ENCODE measurements at regions not wholly inside any gene's neighbourhood (a gene's known extent, or its start where the extent isn't known, plus 50 kb on each side); places are given as distances from the start of the nearest gene placed in this dataset.

- no peak overlapping the region for H3K27ac ChIP-seq (ENCODE audit: low read depth in 1 of 2, low read length in 2 of 2)
Measured at GRCh38 chr20:24064915-24065314, 76.3 kb upstream of the GGTLC1 start.

DNA sequence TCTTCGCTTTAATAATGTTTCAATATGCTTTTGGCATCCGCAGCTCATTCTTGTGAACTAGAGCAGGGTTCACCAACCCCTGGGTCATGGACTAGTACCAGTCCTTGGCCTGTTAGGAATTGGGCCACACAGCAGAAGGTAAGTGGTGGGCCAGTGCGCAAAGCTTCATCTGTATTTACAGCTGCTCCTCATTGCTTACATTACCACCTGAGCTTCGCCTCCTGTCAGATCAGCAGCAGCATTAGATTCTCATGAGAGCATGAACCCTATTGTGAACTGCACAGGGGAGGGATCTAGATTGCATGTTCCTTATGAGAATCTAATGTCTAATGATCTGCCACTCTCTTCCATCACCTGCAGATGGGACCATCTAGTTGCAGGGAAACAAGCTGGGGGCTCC lies 75.5 kb upstream of the GGTLC1 start:
- 94% methylated on average over 4 of the region's 4 CpGs for WGBS
- H3K27me3 ChIP-seq (ENCODE audit: control insufficient read depth in 4 of 4, insufficient read depth in 4 of 4, low read length in 3 of 4) = no peaks in the 10 kb centered on the region
- TF ChIP-seq ZBTB33 (IDR thresholded peaks at IDR 0.05) = no peak
- TF ChIP-seq SP1 (IDR thresholded peaks at IDR 0.05) = no peak
- TF ChIP-seq MAX (IDR thresholded peaks at IDR 0.05) = no peak
- no peak for TF ChIP-seq EGR1 (IDR thresholded peaks at IDR 0.05; ENCODE audit: low read depth in 2 of 2)
- TF ChIP-seq FOXA2 (IDR thresholded peaks at IDR 0.05) = no peak
- TF ChIP-seq YY1 (IDR thresholded peaks at IDR 0.05) = no peak
- no peak for TF ChIP-seq FOXA1 (IDR thresholded peaks at IDR 0.05)

More at GRCh38 chr20:24064915-24065314, 76.3 kb upstream of the GGTLC1 start:
- H3K27me3 ChIP-seq (ENCODE audit: control insufficient read depth in 4 of 4, insufficient read depth in 4 of 4, low read length in 3 of 4) = no peaks in the 10 kb centered on the region
- H3K36me3 ChIP-seq (ENCODE audit: control insufficient read depth in 4 of 4, insufficient read depth in 3 of 4, low read depth in 1 of 4, low read length in 3 of 4) = no peaks in the 10 kb centered on the region
- TF ChIP-seq, protein P1, sequence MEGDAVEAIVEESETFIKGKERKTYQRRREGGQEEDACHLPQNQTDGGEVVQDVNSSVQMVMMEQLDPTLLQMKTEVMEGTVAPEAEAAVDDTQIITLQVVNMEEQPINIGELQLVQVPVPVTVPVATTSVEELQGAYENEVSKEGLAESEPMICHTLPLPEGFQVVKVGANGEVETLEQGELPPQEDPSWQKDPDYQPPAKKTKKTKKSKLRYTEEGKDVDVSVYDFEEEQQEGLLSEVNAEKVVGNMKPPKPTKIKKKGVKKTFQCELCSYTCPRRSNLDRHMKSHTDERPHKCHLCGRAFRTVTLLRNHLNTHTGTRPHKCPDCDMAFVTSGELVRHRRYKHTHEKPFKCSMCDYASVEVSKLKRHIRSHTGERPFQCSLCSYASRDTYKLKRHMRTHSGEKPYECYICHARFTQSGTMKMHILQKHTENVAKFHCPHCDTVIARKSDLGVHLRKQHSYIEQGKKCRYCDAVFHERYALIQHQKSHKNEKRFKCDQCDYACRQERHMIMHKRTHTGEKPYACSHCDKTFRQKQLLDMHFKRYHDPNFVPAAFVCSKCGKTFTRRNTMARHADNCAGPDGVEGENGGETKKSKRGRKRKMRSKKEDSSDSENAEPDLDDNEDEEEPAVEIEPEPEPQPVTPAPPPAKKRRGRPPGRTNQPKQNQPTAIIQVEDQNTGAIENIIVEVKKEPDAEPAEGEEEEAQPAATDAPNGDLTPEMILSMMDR (IDR thresholded peaks at IDR 0.05; ENCODE audit: low read depth, low read length, missing input control) = no peak
- TF ChIP-seq FOXA2 (IDR thresholded peaks at IDR 0.05) (no peak), TAF1 (conservative IDR thresholded peaks at IDR 0.05) (no peak), ZBTB33 (IDR thresholded peaks at IDR 0.05) (no peak), HNF4A (conservative IDR thresholded peaks at IDR 0.05) (no peak)
- no peaks in the 10 kb centered on the region for H3K4me1 ChIP-seq (ENCODE audit: control insufficient read depth in 4 of 4, insufficient read depth in 4 of 4, low read length in 3 of 4)
- H3K9me3 ChIP-seq (ENCODE audit: control insufficient read depth in 4 of 4, low read length in 3 of 4) = no peaks in the 10 kb centered on the region
- no peak for DNase-seq (ENCODE audit: low spot score)
- H3K4me3 ChIP-seq (ENCODE audit: low read depth in 1 of 3, low read length in 3 of 3) = no peak overlapping the region
- no peak overlapping the region for H3K9ac ChIP-seq (ENCODE audit: low read depth in 1 of 2, low read length in 2 of 2)

DNA sequence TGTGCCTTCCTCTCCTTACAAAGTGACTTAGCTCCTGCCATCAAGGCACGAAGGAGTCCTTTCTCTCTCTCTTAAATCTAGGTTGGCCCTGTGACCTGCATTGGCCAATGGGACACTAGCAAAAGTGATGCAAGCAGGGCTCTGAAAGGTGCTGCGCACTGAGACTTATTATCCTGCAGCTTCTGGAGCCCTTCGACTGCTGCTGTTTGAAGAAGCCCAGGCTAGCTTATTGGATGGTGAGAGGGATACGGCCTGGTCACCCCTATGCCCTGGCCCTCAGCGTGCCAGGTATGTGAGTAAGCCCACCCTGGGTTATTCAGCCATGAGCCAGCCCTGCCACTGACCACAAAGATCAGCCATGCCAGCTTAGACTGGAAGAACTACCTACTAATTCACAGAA lies 74.5 kb upstream of the GGTLC1 start:
- no peak overlapping the region for H3K27ac ChIP-seq (ENCODE audit: low read depth in 1 of 2, low read length in 2 of 2)
- no peaks in the 10 kb centered on the region for H3K36me3 ChIP-seq (ENCODE audit: control insufficient read depth in 4 of 4, insufficient read depth in 3 of 4, low read depth in 1 of 4, low read length in 3 of 4)
- H3K4me1 ChIP-seq (ENCODE audit: control insufficient read depth in 4 of 4, insufficient read depth in 4 of 4, low read length in 3 of 4) = no peaks in the 10 kb centered on the region
- WGBS = 91% methylated on average over 5 of the region's 5 CpGs
- H3K27me3 ChIP-seq (ENCODE audit: control insufficient read depth in 4 of 4, insufficient read depth in 4 of 4, low read length in 3 of 4) = no peaks in the 10 kb centered on the region
- no peak for DNase-seq (ENCODE audit: low spot score)
- no peak overlapping the region for H3K4me3 ChIP-seq (ENCODE audit: low read depth in 1 of 3, low read length in 3 of 3)
- no peak for TF ChIP-seq ATF3 (IDR thresholded peaks at IDR 0.05)
- no peak for TF ChIP-seq FOXA2 (IDR thresholded peaks at IDR 0.05)
- no peak for TF ChIP-seq JUND (IDR thresholded peaks at IDR 0.05)
- no peak for TF ChIP-seq SP1 (IDR thresholded peaks at IDR 0.05)
- no peaks in the 10 kb centered on the region for H3K9me3 ChIP-seq (ENCODE audit: control insufficient read depth in 4 of 4, low read length in 3 of 4)
- no peak overlapping the region for H3K9ac ChIP-seq (ENCODE audit: low read depth in 1 of 2, low read length in 2 of 2)

More for the DNA sequence above, 75.5 kb upstream of the GGTLC1 start:
- H3K36me3 ChIP-seq (ENCODE audit: control insufficient read depth in 4 of 4, insufficient read depth in 3 of 4, low read depth in 1 of 4, low read length in 3 of 4) = no peaks in the 10 kb centered on the region
- DNase-seq (ENCODE audit: low spot score) = no peak
- H3K9ac ChIP-seq (ENCODE audit: low read depth in 1 of 2, low read length in 2 of 2) = no peak overlapping the region
- H3K4me3 ChIP-seq (ENCODE audit: low read depth in 1 of 3, low read length in 3 of 3) = no peak overlapping the region
- no peak overlapping the region for H3K27ac ChIP-seq (ENCODE audit: low read depth in 1 of 2, low read length in 2 of 2)
- H3K4me1 ChIP-seq (ENCODE audit: control insufficient read depth in 4 of 4, insufficient read depth in 4 of 4, low read length in 3 of 4) = no peaks in the 10 kb centered on the region
- no peaks in the 10 kb centered on the region for H3K9me3 ChIP-seq (ENCODE audit: control insufficient read depth in 4 of 4, low read length in 3 of 4)
